KBM-7 (cell line): ENCODE measurements at regions not wholly inside any gene's neighbourhood (a gene's known extent, or its start where the extent isn't known, plus 50 kb on each side); places are given as distances from the start of the nearest gene placed in this dataset.

Source experiments
- DNase-seq: peaks from one replicate; pipeline ENCODE4 v3.0.0-alpha.2; 2015
- in situ Hi-C: fragments of 300-500 bp; cut with MboI; formaldehyde crosslinking; loops from 2 replicates; pipeline ENCODE4 v1.14.3; 2020; ENCODE audit warnings: low sequenced_read_pairs, low pct_unique_long_range_greater_than_20kb, mixed read lengths

- DNase-seq: no peak
- in situ Hi-C loops: no loop called here
Measured at GRCh38 chr2:150599889-150600288, 112.4 kb upstream of the RND3 start.

GRCh38 chr2:150598383-150598782 lies 110.9 kb upstream of the RND3 start:
- in situ Hi-C loops: no loop called here
- no peak for DNase-seq

- in situ Hi-C loops: no loop called here
- no peak for DNase-seq
Measured at GRCh38 chr2:150595803-150596470, 108.5 kb upstream of the RND3 start.

GRCh38 chr2:150594299-150594698 lies 106.8 kb upstream of the RND3 start:
- no peak for DNase-seq
- in situ Hi-C loops: no loop called here

DNA sequence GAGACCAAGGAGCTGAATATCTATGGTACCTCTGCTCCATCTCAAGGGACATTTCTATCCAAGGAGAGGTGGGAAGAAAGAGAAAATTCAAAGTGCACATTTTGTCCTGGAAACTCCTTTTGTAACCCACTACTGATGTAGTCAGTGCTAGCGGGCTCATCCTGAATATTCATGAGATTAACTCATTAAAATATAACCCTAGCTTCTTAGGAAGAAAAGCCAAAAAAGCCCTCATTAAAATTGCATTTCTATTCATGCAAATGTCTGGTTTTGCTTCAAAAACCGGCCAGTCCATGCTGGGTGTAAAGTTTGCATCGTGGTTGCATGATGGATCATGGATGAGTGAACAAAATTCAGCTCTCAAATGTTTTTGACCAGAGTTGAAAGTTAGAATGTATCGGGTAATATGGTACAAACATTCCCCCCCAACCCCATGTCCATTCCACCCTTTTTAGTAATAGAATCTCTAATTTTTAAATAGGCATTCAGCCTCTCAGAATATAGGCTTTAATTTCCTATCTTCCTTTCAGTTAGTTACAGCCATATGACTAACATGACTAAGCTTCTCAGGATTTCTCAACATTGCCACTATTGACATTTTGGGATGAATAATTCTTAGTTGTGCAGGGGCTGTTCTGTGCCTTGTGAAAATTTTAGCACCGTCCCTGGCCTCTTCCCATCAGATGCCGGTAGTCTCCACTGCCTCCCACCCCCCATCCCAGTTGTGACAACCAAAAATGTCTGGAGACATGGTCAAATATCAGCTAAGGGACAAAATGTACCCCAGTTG lies 104.2 kb upstream of the RND3 start:
- no peak for DNase-seq
- in situ Hi-C loops: no loop called here

- in situ Hi-C loops: no loop called here
- no peak for DNase-seq
Measured at GRCh38 chr2:150589681-150590080, 102.2 kb upstream of the RND3 start.

DNA sequence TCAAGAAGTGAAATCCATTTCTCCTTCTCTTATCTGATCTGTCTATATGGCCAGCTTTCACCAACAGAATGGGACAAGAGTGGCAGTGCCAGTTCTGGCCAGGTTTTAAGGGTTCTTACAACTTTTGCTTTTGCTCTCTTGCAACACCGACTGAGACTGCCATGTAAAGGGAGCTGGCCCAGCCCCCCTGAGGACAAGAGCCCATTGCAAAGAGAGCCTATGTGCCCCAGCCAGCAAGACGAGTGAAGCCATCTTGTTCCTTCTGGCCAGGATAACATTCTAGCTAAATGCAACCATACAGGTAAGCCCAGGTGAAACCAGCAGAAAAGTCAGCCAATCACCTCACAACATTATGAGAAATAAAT lies 101.0 kb upstream of the RND3 start:
- in situ Hi-C loops: no loop called here
- no peak for DNase-seq

- no peak for DNase-seq
- in situ Hi-C loops: no loop called here
Measured at GRCh38 chr2:150587547-150588505, 100.4 kb upstream of the RND3 start.

GRCh38 chr2:150586858-150587257 lies 99.4 kb upstream of the RND3 start:
- DNase-seq: no peak
- in situ Hi-C loops: no loop called here

- in situ Hi-C loops: no loop called here
- no peak for DNase-seq
Measured at GRCh38 chr2:150585221-150585971, 97.9 kb upstream of the RND3 start.

DNA sequence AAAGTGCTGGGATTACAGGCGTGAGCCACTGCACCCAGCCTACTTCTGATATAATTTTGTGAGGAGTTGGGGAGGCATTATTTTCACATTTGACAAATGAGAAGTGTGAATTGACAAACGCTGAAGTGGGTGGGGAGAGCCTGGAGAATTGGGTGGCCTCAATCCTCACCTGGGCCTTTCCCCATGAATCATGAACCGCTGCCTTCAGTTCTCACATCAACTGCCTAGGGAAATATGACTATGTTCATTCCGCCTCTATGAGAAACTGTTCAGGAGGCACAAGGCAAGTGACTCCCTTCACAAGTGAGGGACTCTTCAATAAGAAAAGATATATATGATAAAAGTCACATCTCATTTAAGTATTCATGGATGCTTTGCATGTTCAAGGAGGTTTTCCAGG lies 96.6 kb upstream of the RND3 start:
- in situ Hi-C loops: no loop called here

GRCh38 chr2:150581717-150582472 lies 94.4 kb upstream of the RND3 start:
- in situ Hi-C loops: no loop called here
- DNase-seq: no peak

More for the DNA sequence above, 96.6 kb upstream of the RND3 start:
- DNase-seq: no peak

GRCh38 chr2:150578481-150578880 lies 91.0 kb upstream of the RND3 start:
- in situ Hi-C loops: no loop called here
- DNase-seq: no peak

GRCh38 chr2:150575861-150576260 lies 88.4 kb upstream of the RND3 start:
- no peak for DNase-seq
- in situ Hi-C loops: no loop called here

DNA sequence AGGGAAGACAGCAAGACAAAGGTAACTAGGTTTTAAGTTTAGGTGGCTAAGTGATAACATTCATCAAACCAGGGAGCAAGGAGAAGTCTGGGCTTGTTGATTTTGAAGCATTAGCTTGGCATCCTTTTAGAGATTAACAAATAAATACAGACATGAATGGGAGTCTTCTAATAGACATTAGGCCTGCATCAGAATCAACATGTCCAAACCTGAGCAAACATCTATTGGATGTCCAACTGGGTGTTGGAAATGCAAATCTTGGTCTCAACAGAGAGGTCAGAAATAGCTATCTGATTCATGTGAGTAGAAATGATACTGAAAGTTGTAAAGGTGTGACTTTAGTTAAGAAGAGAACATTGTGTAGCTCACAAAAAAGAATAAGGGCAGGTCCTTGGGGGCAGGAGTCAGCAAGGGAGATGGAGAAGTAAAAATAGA lies 85.5 kb upstream of the RND3 start:
- no peak for DNase-seq
- in situ Hi-C loops: no loop called here

GRCh38 chr2:150572194-150572766 lies 84.8 kb upstream of the RND3 start:
- DNase-seq: no peak
- in situ Hi-C loops: no loop called here

DNA sequence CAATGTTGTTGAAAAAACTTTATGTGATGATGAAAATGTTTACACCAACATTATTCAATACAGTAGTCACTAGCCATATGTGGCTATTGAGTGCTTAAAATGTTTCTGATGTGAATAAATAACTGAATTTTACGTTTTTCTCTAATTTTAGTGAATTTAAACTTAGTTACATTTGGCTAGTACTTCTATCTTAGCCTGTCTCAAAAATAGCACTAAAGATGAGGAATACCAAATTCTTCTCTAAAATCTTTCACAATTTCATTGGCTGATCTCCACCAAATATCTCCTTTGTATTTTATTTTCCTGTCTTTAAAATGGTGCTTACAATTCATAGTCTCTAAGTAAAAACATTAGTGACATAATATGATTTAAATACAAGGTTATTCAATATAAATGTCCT lies 83.7 kb upstream of the RND3 start:
- in situ Hi-C loops: no loop called here
- DNase-seq: no peak

- DNase-seq: no peak
- in situ Hi-C loops: no loop called here
Measured at GRCh38 chr2:150570712-150571111, 83.2 kb upstream of the RND3 start.
